ENCODE measurements at regions not wholly inside any gene's neighbourhood (a gene's known extent, or its start where the extent isn't known, plus 50 kb on each side); places are given as distances from the start of the nearest gene placed in this dataset.
A peak's percentile ranks its signal among the peaks of the same experiment; 100 is the strongest.

- TF ChIP-seq ZNF148 (tag by site-specific recombination; IDR thresholded peaks at IDR 0.05; ENCODE audit: borderline replicate concordance) (no peak), ZNF416 (tag by site-specific recombination; IDR thresholded peaks at IDR 0.05) (no peak), ZBTB20 (tag by site-specific recombination; IDR thresholded peaks at IDR 0.05) (no peak), ZNF354C (tag by site-specific recombination; IDR thresholded peaks at IDR 0.05; ENCODE audit: borderline replicate concordance, low read depth) (no peak), ZSCAN4 (tag by site-specific recombination; IDR thresholded peaks at IDR 0.05) (peak; percentile 71), TSHZ1 (tag by site-specific recombination; IDR thresholded peaks at IDR 0.05; ENCODE audit: borderline replicate concordance) (no peak), ZNF138 (tag by site-specific recombination; IDR thresholded peaks at IDR 0.05; ENCODE audit: borderline replicate concordance) (no peak), ZNF623 (tag by site-specific recombination; IDR thresholded peaks at IDR 0.05) (no peak), ZNF202 (tag by site-specific recombination; IDR thresholded peaks at IDR 0.05; ENCODE audit: borderline replicate concordance) (no peak), ZNF791 (tag by site-specific recombination; IDR thresholded peaks at IDR 0.05) (no peak), ZNF670 (tag by site-specific recombination; IDR thresholded peaks at IDR 0.05; ENCODE audit: low read depth) (no peak), ZBTB17 (tag by site-specific recombination; IDR thresholded peaks at IDR 0.05) (0 out of 2 replicates have a peak, but pooled peaks have one; percentile 16), ZNF10 (tag by site-specific recombination; IDR thresholded peaks at IDR 0.05) (no peak), ZNF18 (tag by site-specific recombination; IDR thresholded peaks at IDR 0.05) (0 out of 2 replicates have a peak, but pooled peaks have one; percentile 66), ZNF133 (tag by site-specific recombination; IDR thresholded peaks at IDR 0.05) (no peak), PRDM10 (tag by site-specific recombination; IDR thresholded peaks at IDR 0.05) (peak; percentile 71)
- TF ChIP-seq, protein P1, sequence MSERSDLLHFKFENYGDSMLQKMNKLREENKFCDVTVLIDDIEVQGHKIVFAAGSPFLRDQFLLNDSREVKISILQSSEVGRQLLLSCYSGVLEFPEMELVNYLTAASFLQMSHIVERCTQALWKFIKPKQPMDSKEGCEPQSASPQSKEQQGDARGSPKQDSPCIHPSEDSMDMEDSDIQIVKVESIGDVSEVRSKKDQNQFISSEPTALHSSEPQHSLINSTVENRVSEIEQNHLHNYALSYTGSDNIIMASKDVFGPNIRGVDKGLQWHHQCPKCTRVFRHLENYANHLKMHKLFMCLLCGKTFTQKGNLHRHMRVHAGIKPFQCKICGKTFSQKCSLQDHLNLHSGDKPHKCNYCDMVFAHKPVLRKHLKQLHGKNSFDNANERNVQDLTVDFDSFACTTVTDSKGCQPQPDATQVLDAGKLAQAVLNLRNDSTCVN (tag by site-specific recombination; optimal IDR thresholded peaks at IDR 0.05): no peak
- TF ChIP-seq, protein P2, sequence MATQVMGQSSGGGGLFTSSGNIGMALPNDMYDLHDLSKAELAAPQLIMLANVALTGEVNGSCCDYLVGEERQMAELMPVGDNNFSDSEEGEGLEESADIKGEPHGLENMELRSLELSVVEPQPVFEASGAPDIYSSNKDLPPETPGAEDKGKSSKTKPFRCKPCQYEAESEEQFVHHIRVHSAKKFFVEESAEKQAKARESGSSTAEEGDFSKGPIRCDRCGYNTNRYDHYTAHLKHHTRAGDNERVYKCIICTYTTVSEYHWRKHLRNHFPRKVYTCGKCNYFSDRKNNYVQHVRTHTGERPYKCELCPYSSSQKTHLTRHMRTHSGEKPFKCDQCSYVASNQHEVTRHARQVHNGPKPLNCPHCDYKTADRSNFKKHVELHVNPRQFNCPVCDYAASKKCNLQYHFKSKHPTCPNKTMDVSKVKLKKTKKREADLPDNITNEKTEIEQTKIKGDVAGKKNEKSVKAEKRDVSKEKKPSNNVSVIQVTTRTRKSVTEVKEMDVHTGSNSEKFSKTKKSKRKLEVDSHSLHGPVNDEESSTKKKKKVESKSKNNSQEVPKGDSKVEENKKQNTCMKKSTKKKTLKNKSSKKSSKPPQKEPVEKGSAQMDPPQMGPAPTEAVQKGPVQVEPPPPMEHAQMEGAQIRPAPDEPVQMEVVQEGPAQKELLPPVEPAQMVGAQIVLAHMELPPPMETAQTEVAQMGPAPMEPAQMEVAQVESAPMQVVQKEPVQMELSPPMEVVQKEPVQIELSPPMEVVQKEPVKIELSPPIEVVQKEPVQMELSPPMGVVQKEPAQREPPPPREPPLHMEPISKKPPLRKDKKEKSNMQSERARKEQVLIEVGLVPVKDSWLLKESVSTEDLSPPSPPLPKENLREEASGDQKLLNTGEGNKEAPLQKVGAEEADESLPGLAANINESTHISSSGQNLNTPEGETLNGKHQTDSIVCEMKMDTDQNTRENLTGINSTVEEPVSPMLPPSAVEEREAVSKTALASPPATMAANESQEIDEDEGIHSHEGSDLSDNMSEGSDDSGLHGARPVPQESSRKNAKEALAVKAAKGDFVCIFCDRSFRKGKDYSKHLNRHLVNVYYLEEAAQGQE (tag by site-specific recombination; IDR thresholded peaks at IDR 0.05): no peak
- TF ChIP-seq, protein P3, sequence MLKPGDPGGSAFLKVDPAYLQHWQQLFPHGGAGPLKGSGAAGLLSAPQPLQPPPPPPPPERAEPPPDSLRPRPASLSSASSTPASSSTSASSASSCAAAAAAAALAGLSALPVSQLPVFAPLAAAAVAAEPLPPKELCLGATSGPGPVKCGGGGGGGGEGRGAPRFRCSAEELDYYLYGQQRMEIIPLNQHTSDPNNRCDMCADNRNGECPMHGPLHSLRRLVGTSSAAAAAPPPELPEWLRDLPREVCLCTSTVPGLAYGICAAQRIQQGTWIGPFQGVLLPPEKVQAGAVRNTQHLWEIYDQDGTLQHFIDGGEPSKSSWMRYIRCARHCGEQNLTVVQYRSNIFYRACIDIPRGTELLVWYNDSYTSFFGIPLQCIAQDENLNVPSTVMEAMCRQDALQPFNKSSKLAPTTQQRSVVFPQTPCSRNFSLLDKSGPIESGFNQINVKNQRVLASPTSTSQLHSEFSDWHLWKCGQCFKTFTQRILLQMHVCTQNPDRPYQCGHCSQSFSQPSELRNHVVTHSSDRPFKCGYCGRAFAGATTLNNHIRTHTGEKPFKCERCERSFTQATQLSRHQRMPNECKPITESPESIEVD (tag by site-specific recombination; IDR thresholded peaks at IDR 0.05): no peak
Measured at GRCh38 chr6:22906091-22906549, 336.8 kb downstream of the HDGFL1 start (continued).
